Panc1 (cell line): ENCODE measurements at regions not wholly inside any gene's neighbourhood (a gene's known extent, or its start where the extent isn't known, plus 50 kb on each side); places are given as distances from the start of the nearest gene placed in this dataset.

Experiments used
- ATAC-seq: fragments of 200-7000 bp; cut with Tn5 transposase; 2 replicates; pipeline ENCODE4 v1.9.1; 2020; ENCODE audit warnings: mild to moderate bottlenecking, moderate library complexity
- BruUV-seq: library from RNA; stranded (reverse); fragments of 400-500 nt; replicated peaks from 2 replicates; lab custom pipeline; 2021; lab: Mats Ljungman, UMichigan
- CTCF ChIA-PET: fragments of 300-600 bp; sonication (Branson Sonifier 250); formaldehyde crosslinking; loops from one replicate; lab custom pipeline; 2022; ENCODE audit warnings: antibody characterized with exemption; lab: Charles Lee
- POLR2A ChIA-PET: fragments of 300-600 bp; sonication (Branson Sonifier 250); formaldehyde crosslinking; loops from one replicate; lab custom pipeline; 2022; ENCODE audit warnings: antibody characterized with exemption; lab: Charles Lee
- DNase-seq: peaks from one replicate; pipeline ENCODE4 v3.0.0-alpha.2; 2010; ENCODE audit warnings: low read depth, low spot score
- H3K27ac ChIP-seq: 2 replicates; pipeline ENCODE4 v1.5.1; 2011; ENCODE audit warnings: mild to moderate bottlenecking, low read length, inconsistent platforms
- H3K27me3 ChIP-seq: fragments of 200-500 bp; sonication (Bioruptor generic); 2 replicates; pipeline ENCODE4 v1.6.0; 2014; ENCODE audit warnings: low read length, inconsistent platforms; ENCODE audit not compliant: control insufficient read depth, insufficient read depth
- H3K36me3 ChIP-seq: fragments of 200-500 bp; sonication (Bioruptor generic); 2 replicates; pipeline ENCODE4 v1.5.1; 2014; ENCODE audit warnings: inconsistent platforms, mild to moderate bottlenecking, low read length, moderate library complexity; ENCODE audit not compliant: control insufficient read depth, insufficient read depth
- H3K4me1 ChIP-seq: 2 replicates; pipeline ENCODE4 v1.5.1; 2011; ENCODE audit warnings: inconsistent platforms, mild to moderate bottlenecking, low read length, moderate library complexity; ENCODE audit not compliant: control insufficient read depth, insufficient read depth
- H3K4me3 ChIP-seq, 2 experiments: 2 replicates each; pipeline ENCODE4 v1.5.1; 2011 to 2012; ENCODE audit warnings: low read depth in 2 of 2, low read length in 2 of 2, mild to moderate bottlenecking in 2 of 2, inconsistent platforms in 1 of 2, moderate library complexity in 1 of 2
- H3K9me3 ChIP-seq: fragments of 200-500 bp; sonication (Bioruptor generic); 2 replicates; pipeline ENCODE4 v1.5.1; 2014; ENCODE audit warnings: low read depth, mild to moderate bottlenecking, inconsistent platforms, low read length, moderate library complexity; ENCODE audit not compliant: control insufficient read depth, insufficient read depth
- POLR2AphosphoS5 ChIP-seq: IDR thresholded peaks from 2 replicates; pipeline ENCODE4 v1.6.1; 2012; ENCODE audit warnings: mild to moderate bottlenecking, low read depth, low read length, moderate library complexity
- SIN3A ChIP-seq: IDR thresholded peaks from 2 replicates; pipeline ENCODE4 v1.6.1; 2012; ENCODE audit warnings: low read depth, mild to moderate bottlenecking, low read length, moderate library complexity, borderline replicate concordance; ENCODE audit not compliant: insufficient read depth
- TCF7L2 ChIP-seq: IDR thresholded peaks from 2 replicates; pipeline ENCODE4 v1.6.1; 2011; ENCODE audit warnings: mild to moderate bottlenecking, low read depth, low read length, inconsistent platforms
- in situ Hi-C: cut with HindIII; loops from 2 replicates; pipeline ENCODE4 v1.10.0; 2016; ENCODE audit warnings: low sequenced_read_pairs, low pct_unique_long_range_greater_than_20kb
- intact Hi-C: fragments of 100-400 bp; cut with micrococcal nuclease; formaldehyde crosslinking; loops from one replicate; pipeline ENCODE4 v1.10.0; 2022; ENCODE audit not compliant: unreplicated experiment
- TF ChIP-seq, protein P1 (sequence below), 2 experiments: IDR thresholded peaks; 2 replicates each; pipeline ENCODE4 v1.6.1; 2011 to 2012; ENCODE audit warnings: low read depth in 2 of 2, control low read depth in 1 of 2, low read length in 1 of 2, mild to moderate bottlenecking in 1 of 2, moderate library complexity in 1 of 2; ENCODE audit not compliant: insufficient read depth in 1 of 2
- TF ChIP-seq, protein P2 (sequence below): fragments of 450-650 bp; IDR thresholded peaks from 2 replicates; pipeline ENCODE4 v1.5.1; 2017; ENCODE audit warnings: mild to moderate bottlenecking

DNA sequence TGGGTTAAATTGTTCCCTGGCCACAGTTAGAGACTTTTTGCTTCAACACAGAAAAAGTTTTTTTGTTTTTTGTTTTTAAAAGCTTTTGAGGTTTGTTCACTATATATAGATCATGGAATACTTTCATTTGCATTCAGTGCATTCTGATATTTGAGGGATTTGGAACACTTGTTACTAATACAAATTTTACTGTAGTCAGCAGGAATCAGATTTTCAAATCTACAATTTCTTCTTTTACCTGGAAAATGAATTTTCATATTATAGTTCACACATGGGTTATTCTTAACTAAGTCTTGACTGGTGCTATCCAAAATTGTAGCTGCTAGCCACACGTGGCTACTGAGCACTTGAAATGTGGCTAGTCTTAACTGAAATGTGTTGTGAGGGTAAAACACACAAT is 142.0 kb downstream of the RMI1 start:
- Histone ChIP-seq H3K4me1 (no peaks in the 10 kb centered on the region), H3K4me3 (no peak overlapping the region), H3K27ac (no peak overlapping the region), H3K9me3 (no peaks in the 10 kb centered on the region), H3K27me3 (no peaks in the 10 kb centered on the region), H3K36me3 (no peaks in the 10 kb centered on the region)
- POLR2A ChIA-PET = no interaction called here
- in situ Hi-C loops = no loop called here
- no TSS peak for BruUV-seq
- intact Hi-C loops = no loop called here
- TF ChIP-seq TCF7L2 = no peak
- TF ChIP-seq, protein P1, sequence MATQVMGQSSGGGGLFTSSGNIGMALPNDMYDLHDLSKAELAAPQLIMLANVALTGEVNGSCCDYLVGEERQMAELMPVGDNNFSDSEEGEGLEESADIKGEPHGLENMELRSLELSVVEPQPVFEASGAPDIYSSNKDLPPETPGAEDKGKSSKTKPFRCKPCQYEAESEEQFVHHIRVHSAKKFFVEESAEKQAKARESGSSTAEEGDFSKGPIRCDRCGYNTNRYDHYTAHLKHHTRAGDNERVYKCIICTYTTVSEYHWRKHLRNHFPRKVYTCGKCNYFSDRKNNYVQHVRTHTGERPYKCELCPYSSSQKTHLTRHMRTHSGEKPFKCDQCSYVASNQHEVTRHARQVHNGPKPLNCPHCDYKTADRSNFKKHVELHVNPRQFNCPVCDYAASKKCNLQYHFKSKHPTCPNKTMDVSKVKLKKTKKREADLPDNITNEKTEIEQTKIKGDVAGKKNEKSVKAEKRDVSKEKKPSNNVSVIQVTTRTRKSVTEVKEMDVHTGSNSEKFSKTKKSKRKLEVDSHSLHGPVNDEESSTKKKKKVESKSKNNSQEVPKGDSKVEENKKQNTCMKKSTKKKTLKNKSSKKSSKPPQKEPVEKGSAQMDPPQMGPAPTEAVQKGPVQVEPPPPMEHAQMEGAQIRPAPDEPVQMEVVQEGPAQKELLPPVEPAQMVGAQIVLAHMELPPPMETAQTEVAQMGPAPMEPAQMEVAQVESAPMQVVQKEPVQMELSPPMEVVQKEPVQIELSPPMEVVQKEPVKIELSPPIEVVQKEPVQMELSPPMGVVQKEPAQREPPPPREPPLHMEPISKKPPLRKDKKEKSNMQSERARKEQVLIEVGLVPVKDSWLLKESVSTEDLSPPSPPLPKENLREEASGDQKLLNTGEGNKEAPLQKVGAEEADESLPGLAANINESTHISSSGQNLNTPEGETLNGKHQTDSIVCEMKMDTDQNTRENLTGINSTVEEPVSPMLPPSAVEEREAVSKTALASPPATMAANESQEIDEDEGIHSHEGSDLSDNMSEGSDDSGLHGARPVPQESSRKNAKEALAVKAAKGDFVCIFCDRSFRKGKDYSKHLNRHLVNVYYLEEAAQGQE (IDR thresholded peaks at IDR 0.05; ENCODE audit: insufficient read depth in 1 of 2, low read depth in 2 of 2, low read length in 1 of 2) = no peak
- TF ChIP-seq, protein P2, sequence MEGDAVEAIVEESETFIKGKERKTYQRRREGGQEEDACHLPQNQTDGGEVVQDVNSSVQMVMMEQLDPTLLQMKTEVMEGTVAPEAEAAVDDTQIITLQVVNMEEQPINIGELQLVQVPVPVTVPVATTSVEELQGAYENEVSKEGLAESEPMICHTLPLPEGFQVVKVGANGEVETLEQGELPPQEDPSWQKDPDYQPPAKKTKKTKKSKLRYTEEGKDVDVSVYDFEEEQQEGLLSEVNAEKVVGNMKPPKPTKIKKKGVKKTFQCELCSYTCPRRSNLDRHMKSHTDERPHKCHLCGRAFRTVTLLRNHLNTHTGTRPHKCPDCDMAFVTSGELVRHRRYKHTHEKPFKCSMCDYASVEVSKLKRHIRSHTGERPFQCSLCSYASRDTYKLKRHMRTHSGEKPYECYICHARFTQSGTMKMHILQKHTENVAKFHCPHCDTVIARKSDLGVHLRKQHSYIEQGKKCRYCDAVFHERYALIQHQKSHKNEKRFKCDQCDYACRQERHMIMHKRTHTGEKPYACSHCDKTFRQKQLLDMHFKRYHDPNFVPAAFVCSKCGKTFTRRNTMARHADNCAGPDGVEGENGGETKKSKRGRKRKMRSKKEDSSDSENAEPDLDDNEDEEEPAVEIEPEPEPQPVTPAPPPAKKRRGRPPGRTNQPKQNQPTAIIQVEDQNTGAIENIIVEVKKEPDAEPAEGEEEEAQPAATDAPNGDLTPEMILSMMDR = no peak
- TF ChIP-seq SIN3A = no peak
- no peak for TF ChIP-seq POLR2AphosphoS5
- no peak for DNase-seq
- ATAC-seq = no peak
- CTCF ChIA-PET = no interaction called here

DNA sequence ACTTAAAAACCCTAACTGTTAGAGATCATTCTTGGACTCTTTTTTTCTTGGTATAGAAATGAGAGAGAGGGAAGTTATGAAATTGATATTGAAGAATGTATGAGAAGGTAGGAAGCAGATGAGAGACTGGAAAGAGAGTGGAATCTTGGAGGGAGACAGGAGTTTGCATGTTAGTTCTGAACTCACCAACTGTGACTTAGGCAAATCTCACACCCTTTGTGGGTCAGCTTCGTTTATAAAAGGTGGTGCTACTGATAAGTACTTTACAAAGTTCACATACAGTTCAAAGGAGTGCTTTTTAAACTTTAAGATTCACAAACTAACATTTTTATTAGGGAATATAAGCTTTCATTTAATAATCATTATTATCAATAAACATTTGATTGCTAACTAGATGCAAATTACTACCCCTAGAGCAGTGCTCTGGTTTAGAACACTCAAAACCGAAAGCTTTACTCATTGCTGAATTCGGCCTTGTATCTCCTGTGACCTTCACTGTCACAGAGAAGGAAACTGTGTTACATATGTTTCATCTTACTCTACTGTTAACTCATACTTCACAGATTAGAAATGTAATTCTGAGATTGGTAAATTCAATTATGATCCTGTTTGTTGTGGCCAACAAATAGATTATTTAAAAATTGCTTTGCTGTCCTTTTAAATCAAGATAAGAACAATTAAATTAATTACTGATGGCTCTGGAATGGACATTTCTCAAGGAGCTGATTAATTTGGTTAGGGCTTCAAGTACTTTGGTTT is 143.2 kb downstream of the RMI1 start:
- no peaks in the 10 kb centered on the region for H3K27me3 ChIP-seq
- in situ Hi-C loops (no loop called here), intact Hi-C loops (no loop called here)
- no peaks in the 10 kb centered on the region for H3K4me1 ChIP-seq
- no peak overlapping the region for H3K4me3 ChIP-seq
- DNase-seq = no peak
- CTCF ChIA-PET = no interaction called here
- no peak overlapping the region for H3K27ac ChIP-seq
- POLR2A ChIA-PET = no interaction called here
- no peaks in the 10 kb centered on the region for H3K9me3 ChIP-seq
- no peak for ATAC-seq
- no TSS peak for BruUV-seq
- TF ChIP-seq TCF7L2 (no peak), SIN3A (no peak), POLR2AphosphoS5 (no peak)
- TF ChIP-seq, protein P2 = no peak
- TF ChIP-seq, protein P1 (IDR thresholded peaks at IDR 0.05; ENCODE audit: insufficient read depth in 1 of 2, low read depth in 2 of 2, low read length in 1 of 2) = no peak
- H3K36me3 ChIP-seq = no peaks in the 10 kb centered on the region
